ENCODE measurements at regions not wholly inside any gene's neighbourhood (a gene's known extent, or its start where the extent isn't known, plus 50 kb on each side); places are given as distances from the start of the nearest gene placed in this dataset.

- Histone ChIP-seq H3K36me3 (ENCODE audit: insufficient read depth, low read length) (no peaks in the 10 kb centered on the region), H3K79me2 (ENCODE audit: insufficient read depth, low read length) (no peaks in the 10 kb centered on the region), H3K9ac (ENCODE audit: low read depth, low read length) (no peak overlapping the region), H3K4me3 (ENCODE audit: low read depth in 1 of 2, low read length in 2 of 2) (no peak overlapping the region), H4K20me1 (ENCODE audit: insufficient read depth, low read length) (no peaks in the 10 kb centered on the region), H3K4me2 (ENCODE audit: insufficient read depth, low read length) (no peak overlapping the region), H2AFZ (ENCODE audit: low read depth, low read length) (no peak overlapping the region), H3K9me3 (ENCODE audit: insufficient read depth, low read length, severe bottlenecking) (no peaks in the 10 kb centered on the region), H3K27ac (ENCODE audit: low read length) (no peak overlapping the region), H3K4me1 (ENCODE audit: insufficient read depth, low read length) (no peaks in the 10 kb centered on the region), H3K27me3 (ENCODE audit: insufficient read depth, low read length, poor library complexity) (no peaks in the 10 kb centered on the region)
- no peak for ATAC-seq (ENCODE audit: insufficient read depth, low read depth)
- TF ChIP-seq CTCF (IDR thresholded peaks at IDR 0.05; ENCODE audit: borderline replicate concordance, extremely low read depth, low read length, poor library complexity, severe bottlenecking) (no peak), EZH2 (IDR thresholded peaks at IDR 0.05; ENCODE audit: borderline replicate concordance, low read depth, low read length, severe bottlenecking) (no peak)
- DNase-seq, result no peak
These were observed 223.0 kb downstream of the AUH start for GRCh38 chr9:91138760-91139159.

- Histone ChIP-seq H2AFZ (ENCODE audit: low read depth, low read length) (no peak overlapping the region), H3K27ac (ENCODE audit: low read length) (no peak overlapping the region), H3K36me3 (ENCODE audit: insufficient read depth, low read length) (no peaks in the 10 kb centered on the region), H3K27me3 (ENCODE audit: insufficient read depth, low read length, poor library complexity) (no peaks in the 10 kb centered on the region), H3K9ac (ENCODE audit: low read depth, low read length) (no peak overlapping the region), H3K4me3 (ENCODE audit: low read depth in 1 of 2, low read length in 2 of 2) (no peak overlapping the region), H4K20me1 (ENCODE audit: insufficient read depth, low read length) (no peaks in the 10 kb centered on the region), H3K4me1 (ENCODE audit: insufficient read depth, low read length) (no peaks in the 10 kb centered on the region), H3K79me2 (ENCODE audit: insufficient read depth, low read length) (no peaks in the 10 kb centered on the region), H3K4me2 (ENCODE audit: insufficient read depth, low read length) (no peak overlapping the region), H3K9me3 (ENCODE audit: insufficient read depth, low read length, severe bottlenecking) (no peaks in the 10 kb centered on the region)
- ATAC-seq (ENCODE audit: insufficient read depth, low read depth) (no peak), DNase-seq (no peak)
- TF ChIP-seq CTCF (IDR thresholded peaks at IDR 0.05; ENCODE audit: borderline replicate concordance, extremely low read depth, low read length, poor library complexity, severe bottlenecking) (no peak), EZH2 (IDR thresholded peaks at IDR 0.05; ENCODE audit: borderline replicate concordance, low read depth, low read length, severe bottlenecking) (no peak)
These were observed 220.2 kb downstream of the AUH start for GRCh38 chr9:91141407-91141965.

DNA sequence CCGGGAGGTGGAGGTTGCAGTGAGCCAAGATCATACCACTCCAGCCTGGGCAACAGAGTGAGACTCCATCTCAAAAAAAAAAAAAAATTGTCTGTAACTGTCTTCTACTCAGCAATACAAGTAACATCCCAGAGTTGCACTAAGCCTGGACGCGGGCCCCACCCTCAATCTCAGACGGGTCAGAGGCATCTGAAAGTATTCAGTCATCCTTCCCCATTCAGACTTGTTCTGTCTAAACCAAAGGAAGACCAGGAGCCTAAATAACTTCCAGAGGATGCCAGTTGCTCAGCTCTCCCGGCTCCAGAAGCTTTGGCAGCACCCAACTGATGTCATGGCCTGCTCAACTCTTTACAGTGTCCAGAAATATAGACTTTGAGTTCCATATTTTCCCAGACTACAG lies 218.6 kb downstream of the AUH start:
- Histone ChIP-seq H3K27ac (ENCODE audit: low read length) (no peak overlapping the region), H3K4me1 (ENCODE audit: insufficient read depth, low read length) (no peaks in the 10 kb centered on the region), H3K9me3 (ENCODE audit: insufficient read depth, low read length, severe bottlenecking) (no peaks in the 10 kb centered on the region), H3K27me3 (ENCODE audit: insufficient read depth, low read length, poor library complexity) (no peaks in the 10 kb centered on the region), H3K36me3 (ENCODE audit: insufficient read depth, low read length) (no peaks in the 10 kb centered on the region), H3K9ac (ENCODE audit: low read depth, low read length) (no peak overlapping the region), H2AFZ (ENCODE audit: low read depth, low read length) (no peak overlapping the region), H4K20me1 (ENCODE audit: insufficient read depth, low read length) (no peaks in the 10 kb centered on the region), H3K4me2 (ENCODE audit: insufficient read depth, low read length) (no peak overlapping the region), H3K79me2 (ENCODE audit: insufficient read depth, low read length) (no peaks in the 10 kb centered on the region), H3K4me3 (ENCODE audit: low read depth in 1 of 2, low read length in 2 of 2) (no peak overlapping the region)
- TF ChIP-seq EZH2 (IDR thresholded peaks at IDR 0.05; ENCODE audit: borderline replicate concordance, low read depth, low read length, severe bottlenecking) (no peak), CTCF (IDR thresholded peaks at IDR 0.05; ENCODE audit: borderline replicate concordance, extremely low read depth, low read length, poor library complexity, severe bottlenecking) (no peak)
- no peak for ATAC-seq (ENCODE audit: insufficient read depth, low read depth)
- DNase-seq, result no peak

GRCh38 chr9:91143642-91144041 lies 218.1 kb downstream of the AUH start:
- H2AFZ ChIP-seq (ENCODE audit: low read depth, low read length), result no peak overlapping the region

More at GRCh38 chr9:91143642-91144041, 218.1 kb downstream of the AUH start:
- TF ChIP-seq CTCF (IDR thresholded peaks at IDR 0.05; ENCODE audit: borderline replicate concordance, extremely low read depth, low read length, poor library complexity, severe bottlenecking), result no peak
- TF ChIP-seq EZH2 (IDR thresholded peaks at IDR 0.05; ENCODE audit: borderline replicate concordance, low read depth, low read length, severe bottlenecking), result no peak
- Histone ChIP-seq H3K27me3 (ENCODE audit: insufficient read depth, low read length, poor library complexity) (no peaks in the 10 kb centered on the region), H3K4me1 (ENCODE audit: insufficient read depth, low read length) (no peaks in the 10 kb centered on the region), H4K20me1 (ENCODE audit: insufficient read depth, low read length) (no peaks in the 10 kb centered on the region), H3K9ac (ENCODE audit: low read depth, low read length) (no peak overlapping the region), H3K27ac (ENCODE audit: low read length) (no peak overlapping the region), H3K4me3 (ENCODE audit: low read depth in 1 of 2, low read length in 2 of 2) (no peak overlapping the region), H3K79me2 (ENCODE audit: insufficient read depth, low read length) (no peaks in the 10 kb centered on the region), H3K4me2 (ENCODE audit: insufficient read depth, low read length) (no peak overlapping the region), H3K9me3 (ENCODE audit: insufficient read depth, low read length, severe bottlenecking) (no peaks in the 10 kb centered on the region), H3K36me3 (ENCODE audit: insufficient read depth, low read length) (no peaks in the 10 kb centered on the region)
- no peak for ATAC-seq (ENCODE audit: insufficient read depth, low read depth)
- no peak for DNase-seq

Data from DND-41 (cell line).